A549 (cell line): ENCODE measurements at regions not wholly inside any gene's neighbourhood (a gene's known extent, or its start where the extent isn't known, plus 50 kb on each side); places are given as distances from the start of the nearest gene placed in this dataset.

Source experiments
- BHLHE40 ChIP-seq: IDR thresholded peaks from 2 replicates; pipeline ENCODE4 v1.6.1; 2012; ENCODE audit warnings: low read depth, low read length, inconsistent platforms
- HDAC2 ChIP-seq: fragments of 200-600 bp; sonication (generic); IDR thresholded peaks from 2 replicates; pipeline ENCODE4 v1.6.1; 2016
- KDM5A ChIP-seq: fragments of 200-600 bp; sonication (generic); IDR thresholded peaks from 2 replicates; pipeline ENCODE4 v1.6.1; 2016; ENCODE audit warnings: antibody characterized with exemption, mild to moderate bottlenecking
- POLR2A ChIP-seq: IDR thresholded peaks from 2 replicates; pipeline ENCODE4 v1.6.1; 2012; ENCODE audit warnings: mild to moderate bottlenecking, low read length
- POLR2AphosphoS2 ChIP-seq: conservative IDR thresholded peaks from 2 replicates; pipeline ENCODE4 v1.6.1; 2012; ENCODE audit warnings: low read length, improper control_type of control experiment, inconsistent platforms
- RAD21 ChIP-seq, 2 experiments: fragments of >200 bp in 1 of 2; sonication (Bioruptor Twin) in 1 of 2; formaldehyde crosslinking in 1 of 2; IDR thresholded peaks in 1 of 2; conservative IDR thresholded peaks in 1 of 2; 2 replicates in 1 of 2; 3 replicates in 1 of 2; pipeline ENCODE4 v1.6.1; 2012 to 2018; ENCODE audit warnings: inconsistent platforms in 1 of 2
- RFX5 ChIP-seq: fragments of 450-650 bp; IDR thresholded peaks from 2 replicates; pipeline ENCODE4 v1.7.1; 2014; ENCODE audit warnings: antibody characterized with exemption, mild to moderate bottlenecking, moderate library complexity
- USF2 ChIP-seq: fragments of 450-650 bp; IDR thresholded peaks from 2 replicates; pipeline ENCODE4 v1.6.1; 2014; ENCODE audit warnings: antibody characterized with exemption
- TF ChIP-seq, protein P1 (sequence below): fragments of >200 bp; sonication (Bioruptor Twin); formaldehyde crosslinking; IDR thresholded peaks from 3 replicates; pipeline ENCODE4 v1.5.1; 2016

DNA sequence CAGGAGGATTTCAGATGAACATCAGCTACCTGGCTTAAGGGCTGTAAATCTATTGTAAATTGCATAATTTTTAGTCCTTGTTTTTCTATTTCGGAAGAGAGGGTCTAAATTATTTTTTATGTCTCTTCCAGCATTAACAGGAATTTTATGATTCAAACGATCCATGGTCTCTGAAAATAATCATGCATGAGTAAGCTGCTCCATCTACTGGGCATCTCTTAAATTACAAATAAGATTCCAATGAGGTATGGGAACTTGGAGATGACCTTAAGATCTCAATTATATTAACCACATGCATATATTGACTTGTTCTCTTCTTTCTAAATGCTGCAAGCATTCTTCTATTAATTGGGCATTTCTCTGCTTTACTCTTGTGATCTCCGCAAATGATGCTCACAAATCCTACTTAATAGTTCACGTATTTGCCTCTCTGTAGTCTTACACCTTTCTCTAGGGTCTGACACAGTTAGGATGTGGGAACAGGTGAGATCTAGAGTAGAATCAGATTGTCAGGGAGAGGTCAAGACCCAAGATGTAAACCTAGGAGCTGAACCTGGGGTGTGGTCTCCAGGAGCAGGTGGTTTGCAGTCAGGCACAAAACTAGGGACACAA lies 86.9 kb downstream of the NUDT12 start:
- TF ChIP-seq POLR2A (no peak), RFX5 (no peak), BHLHE40 (no peak), HDAC2 (no peak), RAD21 (conservative IDR thresholded peaks at IDR 0.05 in 1 of 2, IDR thresholded peaks at IDR 0.05 in 1 of 2) (peak; percentile 90 to 91), USF2 (no peak), POLR2AphosphoS2 (no peak), KDM5A (no peak)
- TF ChIP-seq, protein P1, sequence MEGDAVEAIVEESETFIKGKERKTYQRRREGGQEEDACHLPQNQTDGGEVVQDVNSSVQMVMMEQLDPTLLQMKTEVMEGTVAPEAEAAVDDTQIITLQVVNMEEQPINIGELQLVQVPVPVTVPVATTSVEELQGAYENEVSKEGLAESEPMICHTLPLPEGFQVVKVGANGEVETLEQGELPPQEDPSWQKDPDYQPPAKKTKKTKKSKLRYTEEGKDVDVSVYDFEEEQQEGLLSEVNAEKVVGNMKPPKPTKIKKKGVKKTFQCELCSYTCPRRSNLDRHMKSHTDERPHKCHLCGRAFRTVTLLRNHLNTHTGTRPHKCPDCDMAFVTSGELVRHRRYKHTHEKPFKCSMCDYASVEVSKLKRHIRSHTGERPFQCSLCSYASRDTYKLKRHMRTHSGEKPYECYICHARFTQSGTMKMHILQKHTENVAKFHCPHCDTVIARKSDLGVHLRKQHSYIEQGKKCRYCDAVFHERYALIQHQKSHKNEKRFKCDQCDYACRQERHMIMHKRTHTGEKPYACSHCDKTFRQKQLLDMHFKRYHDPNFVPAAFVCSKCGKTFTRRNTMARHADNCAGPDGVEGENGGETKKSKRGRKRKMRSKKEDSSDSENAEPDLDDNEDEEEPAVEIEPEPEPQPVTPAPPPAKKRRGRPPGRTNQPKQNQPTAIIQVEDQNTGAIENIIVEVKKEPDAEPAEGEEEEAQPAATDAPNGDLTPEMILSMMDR: peak; percentile 91
